GM18508 (cell line): ENCODE measurements at regions not wholly inside any gene's neighbourhood (a gene's known extent, or its start where the extent isn't known, plus 50 kb on each side); places are given as distances from the start of the nearest gene placed in this dataset.
"Not testable (repeated sequence)": the region's sequence is repeated elsewhere in the genome, so short reads cannot be mapped to it uniquely, and the experiment has no call there.

Experiments used
- ATAC-seq: cut with Tn5 transposase; IDR thresholded peaks from one replicate; pipeline ENCODE4 v1.9.1; 2021; ENCODE audit warnings: moderate number of reproducible peaks; ENCODE audit not compliant: insufficient read depth, unreplicated experiment

GRCh38 chr6:139970591-139970991, 596.1 kb upstream of the CITED2 start:
- ATAC-seq: no peak

- no peak for ATAC-seq
Measured at GRCh38 chr6:139967497-139967896, 593.0 kb upstream of the CITED2 start.

- ATAC-seq: no peak
Measured at GRCh38 chr6:139965393-139965792, 590.9 kb upstream of the CITED2 start.

GRCh38 chr6:139964737-139965136, 590.3 kb upstream of the CITED2 start:
- no peak for ATAC-seq

- no peak for ATAC-seq
Measured at GRCh38 chr6:139962654-139963347, 588.4 kb upstream of the CITED2 start.

GRCh38 chr6:139961190-139961589, 586.7 kb upstream of the CITED2 start:
- ATAC-seq: no peak

- no peak for ATAC-seq
Measured at GRCh38 chr6:139960671-139961070, 586.2 kb upstream of the CITED2 start.

GRCh38 chr6:139955366-139956155, 581.1 kb upstream of the CITED2 start:
- no peak for ATAC-seq

- no peak for ATAC-seq
Measured at GRCh38 chr6:139954463-139955071, 580.1 kb upstream of the CITED2 start.

- ATAC-seq: not testable (repeated sequence)
Measured at GRCh38 chr6:139953780-139954179, 579.3 kb upstream of the CITED2 start.

- no peak for ATAC-seq
Measured at GRCh38 chr6:139951172-139951571, 576.7 kb upstream of the CITED2 start.

- ATAC-seq: no peak
Measured at GRCh38 chr6:139944976-139945375, 570.5 kb upstream of the CITED2 start.

GRCh38 chr6:139944131-139944530, 569.7 kb upstream of the CITED2 start:
- ATAC-seq: no peak

GRCh38 chr6:139943391-139943790, 568.9 kb upstream of the CITED2 start:
- ATAC-seq: no peak

- no peak for ATAC-seq
Measured at GRCh38 chr6:139942331-139942730, 567.9 kb upstream of the CITED2 start.

- no peak for ATAC-seq
Measured at GRCh38 chr6:139941826-139942225, 567.4 kb upstream of the CITED2 start.

GRCh38 chr6:139940741-139941729, 566.6 kb upstream of the CITED2 start:
- ATAC-seq: peak; percentile 96

- ATAC-seq: no peak
Measured at GRCh38 chr6:139939189-139939979, 564.9 kb upstream of the CITED2 start.

- ATAC-seq: no peak
Measured at GRCh38 chr6:139932671-139933070, 558.2 kb upstream of the CITED2 start.
